Panc1 (cell line): ENCODE measurements at regions not wholly inside any gene's neighbourhood (a gene's known extent, or its start where the extent isn't known, plus 50 kb on each side); places are given as distances from the start of the nearest gene placed in this dataset.

Source experiments
- ATAC-seq: fragments of 200-7000 bp; cut with Tn5 transposase; 2 replicates; pipeline ENCODE4 v1.9.1; 2020; ENCODE audit warnings: mild to moderate bottlenecking, moderate library complexity
- BruUV-seq: library from RNA; stranded (reverse); fragments of 400-500 nt; replicated peaks from 2 replicates; lab custom pipeline; 2021; lab: Mats Ljungman, UMichigan
- CTCF ChIA-PET: fragments of 300-600 bp; sonication (Branson Sonifier 250); formaldehyde crosslinking; loops from one replicate; lab custom pipeline; 2022; ENCODE audit warnings: antibody characterized with exemption; lab: Charles Lee
- POLR2A ChIA-PET: fragments of 300-600 bp; sonication (Branson Sonifier 250); formaldehyde crosslinking; loops from one replicate; lab custom pipeline; 2022; ENCODE audit warnings: antibody characterized with exemption; lab: Charles Lee
- DNase-seq: peaks from one replicate; pipeline ENCODE4 v3.0.0-alpha.2; 2010; ENCODE audit warnings: low read depth, low spot score
- H3K27ac ChIP-seq: 2 replicates; pipeline ENCODE4 v1.5.1; 2011; ENCODE audit warnings: mild to moderate bottlenecking, low read length, inconsistent platforms
- H3K27me3 ChIP-seq: fragments of 200-500 bp; sonication (Bioruptor generic); 2 replicates; pipeline ENCODE4 v1.6.0; 2014; ENCODE audit warnings: low read length, inconsistent platforms; ENCODE audit not compliant: control insufficient read depth, insufficient read depth
- H3K36me3 ChIP-seq: fragments of 200-500 bp; sonication (Bioruptor generic); 2 replicates; pipeline ENCODE4 v1.5.1; 2014; ENCODE audit warnings: inconsistent platforms, mild to moderate bottlenecking, low read length, moderate library complexity; ENCODE audit not compliant: control insufficient read depth, insufficient read depth
- H3K4me1 ChIP-seq: 2 replicates; pipeline ENCODE4 v1.5.1; 2011; ENCODE audit warnings: inconsistent platforms, mild to moderate bottlenecking, low read length, moderate library complexity; ENCODE audit not compliant: control insufficient read depth, insufficient read depth
- H3K4me3 ChIP-seq, 2 experiments: 2 replicates each; pipeline ENCODE4 v1.5.1; 2011 to 2012; ENCODE audit warnings: low read depth in 2 of 2, low read length in 2 of 2, mild to moderate bottlenecking in 2 of 2, inconsistent platforms in 1 of 2, moderate library complexity in 1 of 2
- H3K9me3 ChIP-seq: fragments of 200-500 bp; sonication (Bioruptor generic); 2 replicates; pipeline ENCODE4 v1.5.1; 2014; ENCODE audit warnings: low read depth, mild to moderate bottlenecking, inconsistent platforms, low read length, moderate library complexity; ENCODE audit not compliant: control insufficient read depth, insufficient read depth
- POLR2AphosphoS5 ChIP-seq: IDR thresholded peaks from 2 replicates; pipeline ENCODE4 v1.6.1; 2012; ENCODE audit warnings: mild to moderate bottlenecking, low read depth, low read length, moderate library complexity
- SIN3A ChIP-seq: IDR thresholded peaks from 2 replicates; pipeline ENCODE4 v1.6.1; 2012; ENCODE audit warnings: low read depth, mild to moderate bottlenecking, low read length, moderate library complexity, borderline replicate concordance; ENCODE audit not compliant: insufficient read depth
- TCF7L2 ChIP-seq: IDR thresholded peaks from 2 replicates; pipeline ENCODE4 v1.6.1; 2011; ENCODE audit warnings: mild to moderate bottlenecking, low read depth, low read length, inconsistent platforms
- in situ Hi-C: cut with HindIII; loops from 2 replicates; pipeline ENCODE4 v1.10.0; 2016; ENCODE audit warnings: low sequenced_read_pairs, low pct_unique_long_range_greater_than_20kb
- intact Hi-C: fragments of 100-400 bp; cut with micrococcal nuclease; formaldehyde crosslinking; loops from one replicate; pipeline ENCODE4 v1.10.0; 2022; ENCODE audit not compliant: unreplicated experiment
- TF ChIP-seq, protein P1 (sequence below), 2 experiments: IDR thresholded peaks; 2 replicates each; pipeline ENCODE4 v1.6.1; 2011 to 2012; ENCODE audit warnings: low read depth in 2 of 2, control low read depth in 1 of 2, low read length in 1 of 2, mild to moderate bottlenecking in 1 of 2, moderate library complexity in 1 of 2; ENCODE audit not compliant: insufficient read depth in 1 of 2
- TF ChIP-seq, protein P2 (sequence below): fragments of 450-650 bp; IDR thresholded peaks from 2 replicates; pipeline ENCODE4 v1.5.1; 2017; ENCODE audit warnings: mild to moderate bottlenecking

DNA sequence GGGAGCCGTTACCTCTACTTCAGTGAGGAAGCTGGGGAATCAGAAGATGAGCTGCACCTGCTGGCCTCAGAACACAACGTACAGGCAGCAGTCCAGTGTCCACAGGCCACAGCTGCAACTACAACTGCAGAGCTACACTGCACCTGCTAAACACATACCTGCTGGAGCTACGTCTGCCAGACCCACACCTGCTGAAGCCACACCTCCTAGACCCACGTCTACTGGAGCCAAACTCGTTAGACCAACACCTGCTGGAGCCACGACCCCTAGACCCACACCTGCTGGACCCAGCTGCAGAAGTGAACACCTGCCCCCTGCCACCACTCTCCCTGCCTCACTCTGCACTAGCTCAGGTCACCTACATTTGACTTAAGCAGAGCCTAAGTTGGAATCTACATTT, 169.9 kb downstream of the USP12 start:
- no peak for DNase-seq
- BruUV-seq, result no TSS peak
- H3K4me1 ChIP-seq, result peaks cover 15% of the 10 kb centered on the region
- CTCF ChIA-PET, result no interaction called here
- peak overlapping the region; percentile 92 for H3K27ac ChIP-seq
- peaks cover 4% of the 10 kb centered on the region; the same call in 1 of the 2 replicates for H3K9me3 ChIP-seq
- POLR2A ChIA-PET, result interaction anchor here (0.6 to 0.7 kb wide), 2 partner anchors 9 to 83 kb away, joined by 4 to 16 read pairs; no protein-coding TSS in a partner anchor
- no peak overlapping the region for H3K4me3 ChIP-seq
- TF ChIP-seq, protein P1, sequence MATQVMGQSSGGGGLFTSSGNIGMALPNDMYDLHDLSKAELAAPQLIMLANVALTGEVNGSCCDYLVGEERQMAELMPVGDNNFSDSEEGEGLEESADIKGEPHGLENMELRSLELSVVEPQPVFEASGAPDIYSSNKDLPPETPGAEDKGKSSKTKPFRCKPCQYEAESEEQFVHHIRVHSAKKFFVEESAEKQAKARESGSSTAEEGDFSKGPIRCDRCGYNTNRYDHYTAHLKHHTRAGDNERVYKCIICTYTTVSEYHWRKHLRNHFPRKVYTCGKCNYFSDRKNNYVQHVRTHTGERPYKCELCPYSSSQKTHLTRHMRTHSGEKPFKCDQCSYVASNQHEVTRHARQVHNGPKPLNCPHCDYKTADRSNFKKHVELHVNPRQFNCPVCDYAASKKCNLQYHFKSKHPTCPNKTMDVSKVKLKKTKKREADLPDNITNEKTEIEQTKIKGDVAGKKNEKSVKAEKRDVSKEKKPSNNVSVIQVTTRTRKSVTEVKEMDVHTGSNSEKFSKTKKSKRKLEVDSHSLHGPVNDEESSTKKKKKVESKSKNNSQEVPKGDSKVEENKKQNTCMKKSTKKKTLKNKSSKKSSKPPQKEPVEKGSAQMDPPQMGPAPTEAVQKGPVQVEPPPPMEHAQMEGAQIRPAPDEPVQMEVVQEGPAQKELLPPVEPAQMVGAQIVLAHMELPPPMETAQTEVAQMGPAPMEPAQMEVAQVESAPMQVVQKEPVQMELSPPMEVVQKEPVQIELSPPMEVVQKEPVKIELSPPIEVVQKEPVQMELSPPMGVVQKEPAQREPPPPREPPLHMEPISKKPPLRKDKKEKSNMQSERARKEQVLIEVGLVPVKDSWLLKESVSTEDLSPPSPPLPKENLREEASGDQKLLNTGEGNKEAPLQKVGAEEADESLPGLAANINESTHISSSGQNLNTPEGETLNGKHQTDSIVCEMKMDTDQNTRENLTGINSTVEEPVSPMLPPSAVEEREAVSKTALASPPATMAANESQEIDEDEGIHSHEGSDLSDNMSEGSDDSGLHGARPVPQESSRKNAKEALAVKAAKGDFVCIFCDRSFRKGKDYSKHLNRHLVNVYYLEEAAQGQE (IDR thresholded peaks at IDR 0.05; ENCODE audit: insufficient read depth in 1 of 2, low read depth in 2 of 2, low read length in 1 of 2), result no peak
- TF ChIP-seq POLR2AphosphoS5 (no peak), TCF7L2 (no peak), SIN3A (no peak)
- TF ChIP-seq, protein P2, sequence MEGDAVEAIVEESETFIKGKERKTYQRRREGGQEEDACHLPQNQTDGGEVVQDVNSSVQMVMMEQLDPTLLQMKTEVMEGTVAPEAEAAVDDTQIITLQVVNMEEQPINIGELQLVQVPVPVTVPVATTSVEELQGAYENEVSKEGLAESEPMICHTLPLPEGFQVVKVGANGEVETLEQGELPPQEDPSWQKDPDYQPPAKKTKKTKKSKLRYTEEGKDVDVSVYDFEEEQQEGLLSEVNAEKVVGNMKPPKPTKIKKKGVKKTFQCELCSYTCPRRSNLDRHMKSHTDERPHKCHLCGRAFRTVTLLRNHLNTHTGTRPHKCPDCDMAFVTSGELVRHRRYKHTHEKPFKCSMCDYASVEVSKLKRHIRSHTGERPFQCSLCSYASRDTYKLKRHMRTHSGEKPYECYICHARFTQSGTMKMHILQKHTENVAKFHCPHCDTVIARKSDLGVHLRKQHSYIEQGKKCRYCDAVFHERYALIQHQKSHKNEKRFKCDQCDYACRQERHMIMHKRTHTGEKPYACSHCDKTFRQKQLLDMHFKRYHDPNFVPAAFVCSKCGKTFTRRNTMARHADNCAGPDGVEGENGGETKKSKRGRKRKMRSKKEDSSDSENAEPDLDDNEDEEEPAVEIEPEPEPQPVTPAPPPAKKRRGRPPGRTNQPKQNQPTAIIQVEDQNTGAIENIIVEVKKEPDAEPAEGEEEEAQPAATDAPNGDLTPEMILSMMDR, result no peak
- no peak for ATAC-seq
- in situ Hi-C loops (no loop called here), intact Hi-C loops (no loop called here)
- no peaks in the 10 kb centered on the region for H3K27me3 ChIP-seq
- no peaks in the 10 kb centered on the region for H3K36me3 ChIP-seq

DNA sequence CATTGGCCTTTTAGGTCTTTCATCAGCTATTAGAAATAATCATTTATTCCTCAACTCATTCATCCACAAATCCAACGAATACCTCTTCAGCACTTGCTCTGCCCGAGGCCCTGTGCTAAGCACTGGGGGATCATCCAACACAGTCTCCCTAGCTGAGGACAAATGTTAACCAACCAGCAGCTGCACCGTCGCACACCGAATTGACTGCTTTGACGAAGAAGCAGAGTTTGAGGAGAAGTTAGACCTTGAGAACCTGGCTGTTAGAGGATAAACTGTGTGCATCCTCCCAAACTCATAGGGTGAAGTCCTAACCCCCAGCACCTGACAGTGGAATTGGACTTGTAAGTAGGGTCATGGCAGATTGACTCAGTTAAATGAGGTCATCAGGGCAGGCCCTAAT, 170.9 kb downstream of the USP12 start:
- POLR2A ChIA-PET, result no interaction called here
- no peaks in the 10 kb centered on the region for H3K36me3 ChIP-seq
- ATAC-seq, result no peak
- no peaks in the 10 kb centered on the region for H3K27me3 ChIP-seq
- no peak for TF ChIP-seq TCF7L2
- TF ChIP-seq, protein P2, result no peak
- no peak for TF ChIP-seq POLR2AphosphoS5
- TF ChIP-seq, protein P1 (IDR thresholded peaks at IDR 0.05; ENCODE audit: insufficient read depth in 1 of 2, low read depth in 2 of 2, low read length in 1 of 2), result no peak
- no peak for TF ChIP-seq SIN3A
- H3K27ac ChIP-seq, result peak overlapping the region; percentile 75
- intact Hi-C loops (no loop called here), in situ Hi-C loops (no loop called here)
- CTCF ChIA-PET, result no interaction called here
- peaks cover 8% of the 10 kb centered on the region; the same call in 1 of the 2 replicates for H3K9me3 ChIP-seq
- no TSS peak for BruUV-seq
- no peak overlapping the region for H3K4me3 ChIP-seq
- H3K4me1 ChIP-seq, result peaks cover 8% of the 10 kb centered on the region
- no peak for DNase-seq
